CD14-positive monocyte (primary cell): ENCODE measurements at regions not wholly inside any gene's neighbourhood (a gene's known extent, or its start where the extent isn't known, plus 50 kb on each side); places are given as distances from the start of the nearest gene placed in this dataset.

Experiments used
- DNase-seq, 3 donors: peaks; one replicate each; pipeline ENCODE4 v3.0.0-alpha.2; 2011 to 2022
- H2AFZ ChIP-seq: 2 replicates; pipeline ENCODE4 v1.6.0; 2012; ENCODE audit warnings: mild to moderate bottlenecking, low read depth, low read length, inconsistent platforms; ENCODE audit not compliant: insufficient read depth, poor library complexity, severe bottlenecking
- H3K27ac ChIP-seq, 2 donors: 1 replicate in 1 of 2; 2 replicates in 1 of 2; pipeline ENCODE4 v1.5.1; 2012 to 2013; ENCODE audit warnings: low read length in 2 of 2, control low read depth in 1 of 2, inconsistent platforms in 1 of 2, low read depth in 1 of 2, mild to moderate bottlenecking in 1 of 2
- H3K27me3 ChIP-seq, 2 donors: one replicate each; pipeline versions ENCODE4 v1.6.0 to v1.6.1; 2011 to 2013; ENCODE audit warnings: low read length in 2 of 2; ENCODE audit not compliant: control insufficient read depth in 2 of 2, insufficient read depth in 2 of 2
- H3K36me3 ChIP-seq, 2 donors: replicated peaks in 1 of 2; 1 replicate in 1 of 2; 2 replicates in 1 of 2; pipeline versions ENCODE4 v1.5.1 to v1.6.1; 2012 to 2013; ENCODE audit warnings: low read length in 2 of 2, control low read depth in 1 of 2, inconsistent platforms in 1 of 2, mild to moderate bottlenecking in 1 of 2; ENCODE audit not compliant: insufficient read depth in 2 of 2, control insufficient read depth in 1 of 2
- H3K4me1 ChIP-seq, 2 donors: 1 replicate in 1 of 2; 2 replicates in 1 of 2; pipeline versions ENCODE4 v1.5.1 to v1.6.1; 2012 to 2013; ENCODE audit warnings: low read length in 2 of 2, control low read depth in 1 of 2, inconsistent platforms in 1 of 2, mild to moderate bottlenecking in 1 of 2, moderate library complexity in 1 of 2; ENCODE audit not compliant: insufficient read depth in 2 of 2, control insufficient read depth in 1 of 2
- H3K4me2 ChIP-seq: replicated peaks from 2 replicates; pipeline ENCODE3; 2012; ENCODE audit warnings: low read length, moderate library complexity, mild to moderate bottlenecking; ENCODE audit not compliant: poor library complexity, severe bottlenecking; ENCODE audit errors: extremely low read depth
- H3K4me3 ChIP-seq, 3 experiments: fragments of 200-600 bp in 1 of 3; sonication (generic) in 1 of 3; replicated peaks in 1 of 3; 1 replicate in 2 of 3; 2 replicates in 1 of 3; pipeline ENCODE4 v1.5.1; 2011 to 2013; ENCODE audit warnings: low read length in 3 of 3, mild to moderate bottlenecking in 3 of 3, control low read depth in 2 of 3, low read depth in 2 of 3, inconsistent platforms in 1 of 3, moderate library complexity in 1 of 3
- H3K79me2 ChIP-seq: 2 replicates; pipeline ENCODE4 v1.6.0; 2012; ENCODE audit warnings: mild to moderate bottlenecking, control low read depth, inconsistent platforms, low read length, moderate library complexity; ENCODE audit not compliant: insufficient read depth
- H3K9ac ChIP-seq: 2 replicates; pipeline ENCODE4 v1.6.0; 2017; ENCODE audit warnings: low read length, mild to moderate bottlenecking; ENCODE audit not compliant: insufficient read depth, poor library complexity, severe bottlenecking
- H3K9me3 ChIP-seq, 2 donors: replicated peaks in 1 of 2; 1 replicate in 1 of 2; 2 replicates in 1 of 2; pipeline versions ENCODE4 v1.5.1 to v1.6.1; 2012 to 2013; ENCODE audit warnings: low read length in 2 of 2, control low read depth in 1 of 2; ENCODE audit not compliant: control insufficient read depth in 1 of 2, insufficient read depth in 1 of 2
- H4K20me1 ChIP-seq: 2 replicates; pipeline ENCODE4 v1.6.0; 2012; ENCODE audit warnings: mild to moderate bottlenecking, low read length, control low read depth, moderate library complexity; ENCODE audit not compliant: insufficient read depth
- H3K27ac Mint-ChIP-seq, 7 donors: one replicate each; pipeline ENCODE4 v1.8.0; 2020; ENCODE audit warnings: mild to moderate bottlenecking in 7 of 7, mixed read lengths in 7 of 7, moderate library complexity in 6 of 7, inconsistent platforms in 2 of 7
- H3K27me3 Mint-ChIP-seq, 3 donors: one replicate each; pipeline ENCODE4 v1.8.0; 2021 to 2022; ENCODE audit warnings: low read depth in 3 of 3, mild to moderate bottlenecking in 3 of 3, mixed read lengths in 3 of 3, moderate library complexity in 3 of 3, inconsistent platforms in 1 of 3
- H3K36me3 Mint-ChIP-seq, 2 donors: one replicate each; pipeline ENCODE4 v1.8.0; 2020; ENCODE audit warnings: mixed read lengths in 2 of 2, inconsistent platforms in 1 of 2, mild to moderate bottlenecking in 1 of 2
- H3K4me1 Mint-ChIP-seq: one replicate; pipeline ENCODE4 v1.8.0; 2020; ENCODE audit warnings: mild to moderate bottlenecking, mixed read lengths
- H3K4me3 Mint-ChIP-seq, 2 donors: one replicate each; pipeline ENCODE4 v1.8.0; 2020; ENCODE audit warnings: mild to moderate bottlenecking in 2 of 2, mixed read lengths in 2 of 2, moderate library complexity in 1 of 2
- H3K9me3 Mint-ChIP-seq, 7 donors: one replicate each; pipeline ENCODE4 v1.8.0; 2020 to 2022; ENCODE audit warnings: mixed read lengths in 7 of 7, mild to moderate bottlenecking in 6 of 7, moderate library complexity in 6 of 7, inconsistent platforms in 2 of 7
- CTCF ChIP-seq: fragments of 200-600 bp; IDR thresholded peaks from one replicate; pipeline ENCODE4 v1.8.0; 2022; ENCODE audit warnings: antibody characterized with exemption, mild to moderate bottlenecking
- WGBS: methylation state at CpG from one replicate; pipeline ENCODE4 v1.1.5; 2013; ENCODE audit warnings: missing lambda C conversion rate; ENCODE audit not compliant: insufficient coverage; 5-methylcytosine and 5-hydroxymethylcytosine counted together
- intact Hi-C, 2 donors: fragments of 100-400 bp; cut with micrococcal nuclease; formaldehyde crosslinking; loops; one replicate each; pipeline versions ENCODE4 v1.15.0 to v1.15.1; 2023

DNA sequence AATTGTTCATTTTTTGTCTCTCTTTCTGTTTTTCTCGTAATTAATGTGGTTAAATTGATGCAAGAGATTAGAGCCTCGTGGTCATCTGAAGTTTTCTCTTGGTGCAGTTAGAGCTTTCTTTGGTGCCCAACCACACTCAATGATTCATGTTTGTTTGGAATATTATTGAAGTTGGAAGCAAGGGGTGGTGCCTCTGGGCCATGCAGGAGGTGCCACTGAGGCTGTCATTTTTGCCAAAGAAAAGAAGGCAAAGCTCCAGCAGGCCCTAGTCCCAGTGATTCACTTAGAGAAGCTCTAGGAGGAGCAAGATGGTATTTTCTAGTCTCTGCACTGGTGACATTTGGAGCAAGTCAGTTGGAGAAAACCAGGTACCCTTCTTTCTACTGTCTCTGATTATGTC lies 144.5 kb upstream of the RALGAPA2 start:
- H2AFZ ChIP-seq: no peak overlapping the region
- no peak for TF ChIP-seq CTCF
- Mint-ChIP-seq H3K4me1 (peaks cover 7% of the 10 kb centered on the region), H3K27me3 (peaks cover 14 to 15% (median 15%) of the 10 kb centered on the region in 3 donors), H3K4me3 (no peak overlapping the region), H3K27ac (no peak overlapping the region), H3K9me3 (peaks cover 0 to 5% (median 0%) of the 10 kb centered on the region in 7 donors), H3K36me3 (no peaks in the 10 kb centered on the region)
- H3K9me3 ChIP-seq: peaks cover 0 to 5% of the 10 kb centered on the region in 2 donors
- H3K4me1 ChIP-seq: peaks cover 8 to 9% of the 10 kb centered on the region in 2 donors
- H3K27me3 ChIP-seq: peaks cover 0 to 3% of the 10 kb centered on the region in 2 donors
- no peak overlapping the region for H3K27ac ChIP-seq
- no peak overlapping the region for H3K4me3 ChIP-seq
- H3K9ac ChIP-seq: no peak overlapping the region
- H3K4me2 ChIP-seq: no peak overlapping the region
- H4K20me1 ChIP-seq: no peaks in the 10 kb centered on the region
- no peak for DNase-seq
- intact Hi-C loops: no loop called here
- no CpG with 5 or more reads among the region's 2 CpGs for WGBS
- H3K79me2 ChIP-seq: no peaks in the 10 kb centered on the region
- no peaks in the 10 kb centered on the region for H3K36me3 ChIP-seq

GRCh38 chr20:20856306-20856705 lies 143.9 kb upstream of the RALGAPA2 start:
- peaks cover 8 to 9% of the 10 kb centered on the region in 2 donors for H3K4me1 ChIP-seq
- H3K9me3 Mint-ChIP-seq: peaks cover 0 to 5% (median 0%) of the 10 kb centered on the region in 7 donors
- no peak overlapping the region for H3K4me3 Mint-ChIP-seq
- WGBS: 89% methylated on average over 7 of the region's 7 CpGs
- peaks cover 0 to 3% of the 10 kb centered on the region in 2 donors for H3K27me3 ChIP-seq
- intact Hi-C loops: no loop called here
- no peaks in the 10 kb centered on the region for H3K36me3 ChIP-seq
- peak; percentile 11 to 42 (median 18) for DNase-seq
- peaks cover 7% of the 10 kb centered on the region for H3K4me1 Mint-ChIP-seq
- no peak overlapping the region for H3K27ac Mint-ChIP-seq
- H2AFZ ChIP-seq: no peak overlapping the region
- peaks cover 0 to 5% of the 10 kb centered on the region in 2 donors for H3K9me3 ChIP-seq
- no peaks in the 10 kb centered on the region for H4K20me1 ChIP-seq
- H3K27me3 Mint-ChIP-seq: peaks cover 14 to 15% (median 15%) of the 10 kb centered on the region in 3 donors
- H3K79me2 ChIP-seq: no peaks in the 10 kb centered on the region
- no peak for TF ChIP-seq CTCF
- no peak overlapping the region for H3K27ac ChIP-seq
- no peaks in the 10 kb centered on the region for H3K36me3 Mint-ChIP-seq
- no peak overlapping the region for H3K9ac ChIP-seq
- no peak overlapping the region for H3K4me3 ChIP-seq
- H3K4me2 ChIP-seq: no peak overlapping the region
